GM21529 (cell line): ENCODE measurements at regions not wholly inside any gene's neighbourhood (a gene's known extent, or its start where the extent isn't known, plus 50 kb on each side); places are given as distances from the start of the nearest gene placed in this dataset.
"Not testable (repeated sequence)": the region's sequence is repeated elsewhere in the genome, so short reads cannot be mapped to it uniquely, and the experiment has no call there.

Experiments
- ATAC-seq: cut with Tn5 transposase; IDR thresholded peaks from one replicate; pipeline ENCODE4 v1.9.1; 2021; ENCODE audit not compliant: unreplicated experiment

DNA sequence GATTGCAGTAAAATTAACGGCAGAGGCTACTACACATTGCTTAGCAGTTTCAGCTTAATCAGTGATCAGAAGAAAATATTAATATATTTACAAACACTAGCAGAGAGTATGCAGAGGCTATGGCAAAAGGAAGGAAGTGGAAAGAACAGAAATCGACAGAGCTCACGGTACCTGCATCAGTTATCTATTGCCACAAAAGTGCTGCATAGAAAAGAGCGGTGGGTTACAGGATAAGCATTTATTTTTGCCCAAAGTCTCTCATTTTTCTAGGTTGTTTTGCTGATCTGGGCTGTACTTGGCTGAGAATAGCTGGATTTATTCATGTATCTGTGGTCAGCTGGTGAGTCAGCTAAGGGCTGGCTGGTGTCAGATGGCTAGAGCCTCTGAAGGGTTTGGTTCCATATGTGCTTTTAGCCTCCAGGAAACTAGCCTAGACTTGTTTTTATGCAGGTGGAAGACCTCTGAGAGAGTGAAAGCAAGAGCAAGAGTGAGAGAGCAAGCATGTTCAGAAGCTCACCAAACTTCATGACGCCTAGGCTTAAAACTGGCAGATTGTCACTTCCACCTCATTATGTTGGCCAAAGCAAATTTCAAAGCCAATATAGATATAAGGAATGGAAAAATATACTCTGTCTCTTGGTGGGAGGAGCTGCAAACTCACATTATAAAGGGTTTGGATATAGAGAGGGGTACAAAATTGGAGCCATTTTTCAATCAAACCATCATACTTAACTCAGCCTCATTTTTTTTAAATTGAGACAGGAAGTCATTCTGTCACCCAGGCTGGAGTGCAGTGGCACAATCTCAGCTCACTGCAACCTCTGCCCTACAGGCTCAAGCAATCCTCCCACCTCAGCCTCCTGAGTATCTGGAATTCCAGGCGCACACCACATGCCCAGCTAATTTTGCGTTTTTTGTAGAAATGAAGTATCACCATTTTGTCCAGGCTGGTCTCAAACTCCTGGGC lies 153.2 kb upstream of the RPL34 start:
- ATAC-seq, result peak; percentile 93

DNA sequence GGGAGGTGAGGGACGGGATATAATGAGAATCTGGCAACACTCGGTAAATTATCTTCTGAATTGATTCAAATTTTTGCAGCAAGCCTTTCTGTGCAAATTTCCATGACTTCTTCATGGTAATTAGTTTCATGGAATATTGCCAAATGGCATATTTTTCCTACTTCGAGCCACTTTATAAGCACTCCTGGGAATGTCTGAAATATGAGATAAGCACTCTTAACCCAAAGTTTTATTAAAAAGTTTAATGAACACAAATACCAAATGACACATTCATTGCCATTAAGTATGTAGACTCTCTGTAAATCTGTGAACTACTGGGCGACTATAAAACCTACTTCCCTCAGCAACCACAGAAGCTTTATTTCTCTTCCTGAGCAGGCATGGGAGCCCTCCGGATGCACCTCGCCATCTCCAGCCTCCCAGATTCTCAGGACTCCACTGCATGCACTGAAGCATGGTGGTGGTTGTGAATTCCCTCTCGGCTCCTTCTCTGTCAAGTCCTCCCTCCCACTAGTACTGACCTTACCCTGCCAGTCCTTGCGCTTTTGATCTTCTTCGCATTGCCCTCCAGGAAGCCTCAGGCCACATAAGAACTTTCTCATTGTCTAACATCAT lies 154.4 kb upstream of the RPL34 start:
- ATAC-seq, result no peak

DNA sequence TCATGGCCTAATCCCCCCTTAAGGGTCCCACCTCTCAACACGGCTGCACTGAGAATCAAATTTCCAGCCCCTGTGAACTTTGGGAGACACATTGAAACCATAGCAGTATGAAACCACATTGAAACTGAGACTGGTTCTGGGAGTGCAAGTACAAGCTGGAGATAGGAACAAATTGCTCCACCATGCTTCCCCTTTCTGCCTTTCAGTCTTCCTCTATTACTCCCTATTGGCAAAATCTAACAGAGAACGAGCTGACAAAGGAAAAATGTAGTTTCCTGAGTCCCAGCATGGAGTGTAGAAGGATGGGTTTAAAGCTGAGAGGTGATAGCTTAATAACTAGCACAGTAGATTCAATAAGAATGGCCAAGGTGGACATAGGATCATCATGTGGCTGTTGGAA lies 161.7 kb upstream of the RPL34 start:
- ATAC-seq, result no peak

DNA sequence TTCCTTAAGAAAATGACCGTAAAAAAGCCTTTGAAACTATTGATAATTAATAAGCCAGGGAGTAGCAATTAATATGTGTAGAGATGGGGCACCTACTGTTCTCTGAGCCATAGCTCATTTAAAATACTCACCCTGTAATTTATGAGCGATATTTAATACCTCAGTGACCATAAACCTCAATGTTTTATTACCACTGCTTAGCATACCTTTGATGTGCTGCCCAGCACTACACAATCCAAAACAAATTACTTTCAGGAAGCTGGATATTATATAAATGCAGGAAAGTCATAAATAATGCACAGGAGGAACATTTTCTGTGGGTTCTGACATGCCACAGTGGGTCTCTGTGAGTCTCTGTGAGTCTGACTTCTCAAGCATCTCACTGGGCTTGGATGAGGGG lies 166.1 kb upstream of the RPL34 start:
- ATAC-seq, result no peak

DNA sequence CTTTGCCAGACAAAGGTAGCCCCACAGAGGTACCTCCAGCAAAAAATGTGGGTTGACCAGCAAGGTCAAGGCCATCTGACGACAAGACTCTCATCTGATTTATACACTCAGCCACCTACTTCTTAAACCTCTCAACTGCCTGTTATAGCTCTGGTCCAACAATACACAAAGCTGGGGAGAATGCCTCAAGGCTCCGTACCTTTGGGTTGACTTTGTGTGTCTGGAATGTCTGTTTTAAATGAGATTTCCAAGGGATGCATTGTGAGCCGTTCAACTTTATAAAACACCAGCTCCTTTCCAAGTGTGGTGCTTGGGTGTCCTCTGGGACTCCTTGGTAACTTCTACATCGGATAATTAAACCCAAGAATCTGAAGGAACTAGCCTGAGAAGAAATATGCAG lies 167.0 kb upstream of the RPL34 start:
- ATAC-seq, result no peak

DNA sequence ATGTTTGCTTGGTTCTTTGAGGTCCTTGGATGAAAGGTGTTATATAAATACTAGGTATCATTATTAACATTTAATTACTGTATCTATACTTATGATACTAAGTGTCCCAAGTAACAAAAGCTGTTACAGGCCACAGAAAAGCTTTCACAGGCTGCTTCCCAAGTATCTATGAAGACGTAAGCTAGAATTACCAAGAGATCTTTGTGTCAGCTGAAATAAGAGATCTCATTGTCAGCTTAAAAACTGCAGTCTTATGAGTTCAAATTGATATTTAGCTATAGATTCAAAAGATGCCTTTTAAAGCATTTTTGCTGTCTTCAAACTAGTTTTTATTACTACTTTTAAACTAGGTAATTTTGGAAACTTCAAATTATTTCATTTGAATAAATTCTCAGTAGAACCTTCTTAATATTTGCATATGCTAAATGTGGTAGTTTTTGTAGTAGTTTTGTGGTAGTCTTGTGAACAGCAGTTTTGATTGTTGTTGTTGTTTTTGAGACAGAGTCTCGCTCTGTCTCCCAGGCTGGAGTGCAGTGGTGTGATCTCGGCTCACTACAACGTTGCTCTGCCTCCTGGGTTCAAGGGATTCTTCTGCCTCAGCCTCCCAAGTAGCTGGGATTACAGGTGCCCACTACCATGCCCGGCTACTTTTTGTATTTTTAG lies 170.0 kb upstream of the RPL34 start:
- no peak for ATAC-seq

DNA sequence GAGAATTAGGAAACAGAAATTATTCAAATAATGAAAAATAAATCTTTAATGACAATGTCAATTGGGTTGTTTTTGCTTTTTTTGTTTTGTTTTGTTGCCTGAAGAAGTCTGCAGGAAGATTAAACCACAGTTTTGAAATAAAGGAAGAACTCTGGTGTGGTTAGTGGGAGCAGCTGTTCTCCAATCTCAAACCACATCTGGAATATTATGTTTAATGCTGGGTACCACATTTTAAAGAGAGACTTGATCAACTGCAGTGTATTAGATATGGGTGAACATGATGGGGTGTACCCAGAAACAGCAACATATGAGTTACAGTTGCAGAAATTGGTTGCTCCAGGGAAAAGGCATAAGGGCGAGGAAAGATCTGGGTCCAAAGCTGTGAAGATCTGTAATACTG lies 171.2 kb upstream of the RPL34 start:
- ATAC-seq, result no peak

DNA sequence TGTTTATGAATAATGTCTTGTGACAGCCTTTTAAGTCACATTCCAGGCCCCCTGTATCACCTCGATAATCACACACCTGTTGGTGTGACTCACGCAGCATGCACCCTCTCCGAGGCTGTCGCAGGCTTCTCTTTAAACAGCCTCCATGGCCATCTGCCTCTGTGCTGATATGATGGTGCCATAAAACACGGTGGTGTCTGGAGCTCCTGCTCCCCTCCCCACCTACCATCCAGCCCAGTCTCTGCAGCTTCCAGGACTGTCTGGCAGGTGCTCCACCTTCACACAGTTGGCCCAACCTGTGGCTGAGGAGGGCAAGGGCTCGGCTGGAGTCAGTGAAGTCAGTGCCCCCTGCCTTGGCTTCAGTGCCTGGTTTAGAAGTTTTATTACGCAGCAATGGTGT lies 173.8 kb upstream of the RPL34 start:
- ATAC-seq, result no peak

DNA sequence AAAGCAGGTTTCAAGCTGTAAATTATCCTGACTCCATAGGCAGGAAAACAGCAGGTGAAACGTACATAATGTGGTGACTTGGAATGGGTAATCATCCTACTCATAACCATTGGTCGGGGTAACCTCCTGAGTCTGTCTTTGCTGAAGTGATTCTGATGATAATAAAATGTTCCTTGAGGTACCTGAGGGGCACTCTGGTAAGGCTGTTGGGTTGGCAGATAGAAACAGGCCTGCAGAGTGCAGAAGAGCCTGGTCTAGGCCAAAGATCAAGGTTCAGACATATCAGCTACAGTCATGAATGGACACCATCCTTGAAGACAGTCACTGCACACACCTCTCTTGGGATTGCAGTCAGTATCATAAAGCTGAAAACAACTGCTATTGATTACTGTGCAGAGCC lies 174.7 kb upstream of the RPL34 start:
- no peak for ATAC-seq

DNA sequence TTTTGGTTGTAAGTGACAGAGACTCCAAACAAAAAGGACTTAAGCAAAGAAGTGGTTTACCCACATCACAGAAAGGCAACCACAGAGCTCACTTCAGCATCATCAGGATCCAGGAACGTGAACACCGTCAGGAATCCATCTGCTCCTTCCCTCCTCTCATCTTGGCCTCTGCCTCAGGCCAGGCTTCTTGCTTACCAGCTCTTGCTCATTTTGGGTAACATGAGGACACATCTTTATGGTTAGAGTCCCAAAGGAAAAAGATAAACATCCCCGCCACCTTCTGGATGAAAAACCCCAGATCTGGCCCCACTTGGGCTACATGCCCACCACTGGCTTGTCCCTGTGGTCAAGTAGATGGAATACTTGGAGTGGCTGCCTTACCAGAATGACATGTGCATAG lies 176.8 kb upstream of the RPL34 start:
- no peak for ATAC-seq

DNA sequence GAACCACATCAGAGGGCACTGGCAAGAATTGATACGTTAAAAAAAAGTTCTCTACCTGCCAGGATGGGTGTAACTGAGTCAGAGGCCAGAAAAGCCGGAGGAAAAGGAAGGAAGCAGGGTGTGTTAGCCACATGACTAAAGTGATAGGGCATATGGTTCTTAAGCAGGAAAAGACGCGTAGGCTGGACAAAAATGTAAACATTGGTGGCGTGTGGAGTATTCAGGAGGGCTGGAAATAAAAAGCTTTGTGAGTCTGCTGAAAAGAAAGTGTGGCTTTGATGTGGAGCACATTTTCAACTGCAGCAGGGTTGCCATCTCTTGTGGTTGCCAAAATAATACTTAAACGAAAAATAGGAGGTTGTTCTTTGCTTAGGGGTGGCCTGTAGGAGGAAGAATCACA lies 186.5 kb upstream of the RPL34 start:
- no peak for ATAC-seq

DNA sequence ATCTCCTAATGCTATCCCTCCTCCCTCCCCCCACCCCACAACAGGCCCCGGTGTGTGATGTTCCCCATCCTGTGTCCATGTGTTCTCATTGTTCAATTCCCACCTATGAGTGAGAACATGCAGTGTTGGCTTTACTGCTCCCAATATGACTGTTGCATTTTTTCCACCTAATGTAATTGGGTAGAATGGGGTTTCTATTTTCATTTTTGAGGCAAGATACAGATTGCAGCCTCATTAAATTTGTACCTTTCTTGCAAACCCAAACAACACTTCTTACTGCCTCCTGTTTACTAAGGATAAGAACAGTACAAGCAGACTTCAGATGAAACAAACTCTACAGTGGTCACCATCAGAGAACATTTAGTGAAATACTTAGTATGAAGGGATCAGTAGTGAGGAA lies 187.0 kb upstream of the RPL34 start:
- ATAC-seq, result not testable (repeated sequence)

DNA sequence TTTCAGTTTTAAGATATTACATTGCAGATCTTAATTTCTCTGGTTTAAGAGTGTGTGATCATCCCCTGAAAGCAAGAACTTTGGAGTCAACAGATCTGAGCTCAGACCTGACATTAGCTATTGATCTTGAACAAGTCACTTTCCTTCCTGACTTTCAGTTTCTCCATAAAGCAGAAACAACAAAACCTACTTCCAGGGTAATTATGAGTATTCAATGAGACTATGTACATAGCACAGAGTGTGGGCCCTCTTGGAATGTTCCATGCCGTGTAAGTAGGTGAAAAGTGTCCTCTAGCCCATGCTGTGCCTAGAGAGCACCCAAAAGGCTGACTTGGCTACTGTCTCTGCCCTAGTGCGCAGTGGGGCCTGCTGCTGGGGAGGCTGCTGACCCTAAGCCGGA lies 188.0 kb upstream of the RPL34 start:
- no peak for ATAC-seq

DNA sequence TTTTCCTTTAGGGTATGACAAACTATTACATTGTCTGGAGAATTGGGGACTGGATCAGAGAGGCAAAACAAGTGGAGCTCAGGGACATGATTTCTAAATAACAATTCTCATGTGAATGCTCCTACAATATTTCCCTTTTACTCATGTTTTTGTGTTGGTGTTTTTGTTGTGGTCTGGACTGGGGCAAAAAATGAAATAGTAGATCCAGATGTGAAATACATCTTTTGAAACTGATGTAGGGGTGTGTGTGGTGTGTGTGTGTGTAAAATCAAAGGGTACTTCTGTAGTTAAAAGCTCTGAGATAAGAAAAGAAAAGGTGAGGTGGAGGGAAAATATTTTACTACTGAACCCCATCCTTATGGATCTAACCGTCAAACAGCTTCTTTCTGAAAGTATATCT lies 188.4 kb upstream of the RPL34 start:
- ATAC-seq, result no peak

DNA sequence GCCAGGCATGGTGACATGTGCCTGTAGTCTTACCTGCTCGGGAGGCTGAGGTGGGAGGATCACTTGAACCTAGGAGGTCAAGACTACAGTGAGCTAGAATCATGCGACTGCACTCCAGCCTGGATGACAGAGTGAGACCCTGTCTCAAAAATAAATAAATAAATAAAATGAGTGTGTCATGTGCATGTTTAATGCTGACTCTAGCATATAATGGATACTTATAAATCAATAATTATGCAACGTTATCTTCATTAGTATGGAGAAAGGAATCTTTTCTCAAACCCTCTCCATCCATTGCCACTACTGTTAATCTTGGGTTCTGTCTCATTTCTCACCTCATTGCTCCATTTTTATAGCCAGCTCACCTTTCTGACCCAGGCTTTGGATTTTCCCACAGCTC lies 189.5 kb upstream of the RPL34 start:
- ATAC-seq, result no peak

DNA sequence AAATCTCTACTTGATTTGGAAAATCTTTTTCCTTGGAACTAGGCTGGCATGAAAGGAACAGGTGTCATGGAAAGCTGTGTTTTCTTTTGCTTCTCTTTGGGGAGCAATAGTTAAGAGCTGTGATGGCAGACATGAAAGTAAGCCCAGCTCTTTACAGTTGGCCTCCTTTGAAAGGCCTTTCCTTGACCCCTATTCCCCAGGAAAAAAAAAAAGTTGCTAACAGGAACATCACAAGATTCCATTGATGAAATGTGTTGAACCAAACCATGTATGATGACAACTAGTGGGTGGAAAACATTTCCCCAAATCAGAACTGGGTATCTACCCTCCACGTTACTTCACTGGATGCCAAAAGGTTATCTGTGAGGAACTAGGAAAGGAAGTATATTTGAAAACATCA lies 190.7 kb upstream of the RPL34 start:
- ATAC-seq, result no peak

DNA sequence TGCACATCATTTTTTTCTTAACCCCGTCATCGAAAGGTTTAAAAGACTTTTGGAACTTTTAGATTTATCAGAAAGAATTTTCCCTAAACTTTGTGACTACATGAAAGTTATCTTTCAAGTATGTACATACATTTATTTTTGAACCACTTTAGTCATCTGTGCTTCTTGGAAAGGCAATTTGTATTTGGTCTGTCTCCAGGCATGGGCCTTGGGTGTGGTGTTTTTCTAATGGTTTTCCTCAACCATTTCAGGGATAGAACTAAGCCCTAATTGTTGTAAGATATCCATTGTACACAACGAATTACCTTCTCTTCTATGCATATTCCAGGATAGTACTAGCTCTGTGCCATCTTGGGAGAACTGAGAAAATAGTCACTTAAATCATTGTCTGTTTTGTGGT lies 191.5 kb upstream of the RPL34 start:
- no peak for ATAC-seq

DNA sequence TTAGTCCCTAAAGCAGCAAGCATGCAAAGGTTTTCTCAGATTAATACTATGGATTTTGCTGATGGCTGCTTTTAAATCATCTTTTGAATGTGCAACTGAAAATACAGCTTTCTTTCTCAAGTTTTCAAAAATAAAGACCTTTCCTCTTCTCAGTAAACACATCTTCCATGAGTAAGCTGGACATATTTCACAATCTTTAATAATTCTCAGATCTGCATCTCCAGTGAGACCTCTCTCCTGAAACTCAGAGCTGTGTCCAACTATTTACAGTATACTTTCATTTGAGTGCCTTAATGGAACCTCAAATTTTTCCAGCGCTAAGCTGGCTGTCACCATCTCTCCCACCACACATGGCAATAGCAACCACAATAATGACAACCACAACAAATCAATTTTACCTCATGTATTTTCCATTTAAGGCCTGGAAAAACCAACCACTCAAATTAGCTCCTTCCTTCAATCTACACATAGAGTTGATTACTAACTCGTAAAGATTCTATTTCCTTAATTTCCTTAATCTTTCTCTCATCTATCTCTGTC lies 192.4 kb upstream of the RPL34 start:
- ATAC-seq, result no peak

DNA sequence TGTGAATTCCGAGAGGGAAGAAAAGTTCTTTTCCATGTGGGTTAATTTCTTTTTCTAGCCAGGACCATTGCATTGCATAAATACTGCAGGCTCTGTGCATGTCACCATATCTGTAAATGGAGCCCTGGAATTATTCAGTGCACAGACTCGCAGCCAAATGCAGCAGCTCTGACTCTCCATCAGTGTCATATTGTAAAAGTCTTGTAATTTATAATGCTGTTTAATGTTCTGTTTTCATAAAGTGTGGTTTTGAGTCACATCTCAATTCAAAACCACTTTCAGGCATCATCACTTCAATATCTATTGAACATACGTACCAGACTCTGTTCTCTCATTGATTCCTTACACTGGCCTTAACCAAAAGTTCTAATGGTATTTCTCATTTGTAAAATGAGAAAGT lies 193.9 kb upstream of the RPL34 start:
- ATAC-seq, result no peak

DNA sequence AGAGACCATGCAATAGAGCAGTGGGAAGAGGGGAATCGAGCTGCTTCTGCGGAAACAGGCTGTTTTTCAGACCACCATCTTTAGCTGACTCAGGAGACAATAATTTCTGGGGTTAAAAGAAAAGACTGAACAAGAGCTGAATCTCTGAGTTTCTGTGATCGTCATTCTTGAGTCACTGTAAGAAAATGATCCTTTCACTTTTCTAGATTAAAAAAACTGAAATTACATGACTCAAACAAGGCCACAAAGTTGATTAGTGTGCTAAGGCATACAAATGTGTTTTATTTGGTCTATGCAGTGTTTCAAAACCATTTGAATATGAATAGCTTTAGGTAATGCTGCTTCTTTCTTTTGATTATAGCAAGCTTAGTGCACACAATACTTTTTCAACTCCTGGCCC lies 194.4 kb upstream of the RPL34 start:
- no peak for ATAC-seq

DNA sequence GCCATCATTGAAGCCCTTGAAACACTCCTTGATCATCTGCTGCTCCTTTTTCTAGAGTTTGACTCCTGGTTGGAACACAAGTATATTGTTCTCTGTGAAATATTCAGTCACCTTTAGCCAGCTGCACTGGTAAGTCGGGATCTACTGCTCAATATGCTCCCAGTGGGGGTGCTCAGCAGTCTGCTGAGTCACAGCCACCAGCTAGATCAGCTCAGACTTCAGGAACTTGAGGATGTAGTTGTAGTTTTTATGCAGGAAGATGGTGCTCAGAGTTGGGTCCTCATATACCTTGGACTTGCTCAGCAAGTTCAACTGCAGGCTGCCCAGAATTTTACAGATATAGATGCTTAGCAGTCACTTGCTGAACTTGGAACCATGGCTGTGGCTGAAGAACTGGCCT lies 202.5 kb upstream of the RPL34 start:
- no peak for ATAC-seq

DNA sequence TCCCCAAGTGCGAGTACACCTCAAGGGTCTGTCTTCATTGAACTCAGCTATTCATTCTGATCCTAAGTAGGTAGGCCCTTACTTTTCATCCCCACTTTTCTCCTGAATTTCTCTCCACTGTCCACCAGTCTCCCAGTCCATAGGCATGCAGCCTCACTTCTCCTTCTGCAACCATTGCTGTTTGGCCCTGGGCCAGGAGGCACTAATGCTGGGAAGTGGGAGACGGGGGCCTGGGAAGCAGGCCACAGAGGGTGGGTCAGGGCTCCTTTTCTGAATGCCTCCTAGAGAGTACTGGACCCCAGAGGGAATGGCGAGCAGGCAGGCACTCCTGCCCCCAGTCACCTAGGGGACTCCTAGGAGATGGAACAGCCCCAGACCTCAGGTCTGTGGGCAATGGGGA lies 203.5 kb upstream of the RPL34 start:
- ATAC-seq, result no peak
